GM12891 (cell line): ENCODE measurements at regions not wholly inside any gene's neighbourhood (a gene's known extent, or its start where the extent isn't known, plus 50 kb on each side); places are given as distances from the start of the nearest gene placed in this dataset.
"Not testable (repeated sequence)": the region's sequence is repeated elsewhere in the genome, so short reads cannot be mapped to it uniquely, and the experiment has no call there.

Experiments used
- DNase-seq: peaks from one replicate; pipeline ENCODE4 v3.0.0; 2011; ENCODE audit warnings: low spot score; ENCODE audit not compliant: insufficient read length
- FAIRE-seq: peaks from 2 replicates; lab custom pipeline; 2011; peaks lifted over from hg19 to GRCh38; lab: Jason Lieb, UNC
- PAX5 ChIP-seq: IDR thresholded peaks from 2 replicates; pipeline ENCODE4 v1.6.1; 2011; ENCODE audit warnings: low read length, moderate library complexity, mild to moderate bottlenecking; ENCODE audit not compliant: insufficient read depth, severe bottlenecking
- POLR2A ChIP-seq: IDR thresholded peaks from 2 replicates; pipeline ENCODE4 v1.6.1; 2011; ENCODE audit warnings: low read depth, low read length, control low read depth
- POLR2AphosphoS5 ChIP-seq: IDR thresholded peaks from 2 replicates; pipeline ENCODE4 v1.6.1; 2011; ENCODE audit warnings: low read depth, low read length, control low read depth
- POU2F2 ChIP-seq: IDR thresholded peaks from 2 replicates; pipeline ENCODE4 v1.6.1; 2011; ENCODE audit warnings: low read depth, mild to moderate bottlenecking, control low read depth, low read length, moderate library complexity
- SPI1 ChIP-seq: IDR thresholded peaks from 2 replicates; pipeline ENCODE4 v1.6.1; 2011; ENCODE audit warnings: low read depth, low read length, control low read depth
- TAF1 ChIP-seq: IDR thresholded peaks from 2 replicates; pipeline ENCODE4 v1.6.1; 2011; ENCODE audit warnings: low read depth, low read length, control low read depth

GRCh38 chr16:51524070-51524469, 373.0 kb upstream of the SALL1 start:
- no peak for TF ChIP-seq SPI1
- no peak for TF ChIP-seq POU2F2
- TF ChIP-seq TAF1 = no peak
- no peak for TF ChIP-seq PAX5
- no peak for TF ChIP-seq POLR2AphosphoS5
- no peak for TF ChIP-seq POLR2A
- no peak for DNase-seq
- FAIRE-seq = no peak

DNA sequence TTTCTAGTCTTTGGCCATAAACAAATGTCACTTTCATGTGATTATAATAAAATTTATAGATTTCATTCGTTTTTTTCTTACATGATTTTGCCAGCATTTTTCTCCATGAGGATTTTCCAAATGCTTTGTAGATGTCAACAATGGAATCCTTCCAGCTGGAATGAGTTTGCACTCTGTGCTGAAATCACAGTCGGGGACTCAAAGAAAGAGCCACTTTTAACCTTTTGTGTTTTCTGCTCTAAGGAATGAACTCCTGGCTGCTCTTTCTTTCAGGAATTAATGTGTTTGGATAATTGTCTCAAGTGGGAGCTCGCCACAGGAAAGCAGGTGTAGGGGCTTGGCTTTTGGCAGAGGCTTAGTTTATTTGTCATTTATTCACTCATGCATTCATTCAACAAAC, 372.3 kb upstream of the SALL1 start:
- FAIRE-seq = no peak

DNA sequence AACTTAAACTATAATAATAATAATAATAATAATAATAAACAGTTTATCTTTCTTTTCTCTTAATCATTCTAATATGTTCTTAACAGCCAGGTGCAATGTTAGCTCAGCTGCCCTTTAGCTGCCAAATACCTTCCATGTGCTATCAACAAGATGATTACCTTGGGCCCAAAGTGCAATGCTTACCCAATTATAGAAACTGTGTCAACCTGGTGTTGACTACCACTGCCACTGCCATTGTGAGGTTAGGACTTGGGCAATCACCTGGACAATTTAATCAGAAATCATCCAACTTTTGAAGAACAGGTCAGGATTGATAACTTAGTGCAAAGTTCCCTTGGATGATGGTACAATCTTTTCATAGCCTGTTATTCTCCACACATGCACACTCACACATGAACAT, 371.8 kb upstream of the SALL1 start:
- FAIRE-seq (no peak), DNase-seq (no peak)
- TF ChIP-seq SPI1 (no peak), TAF1 (no peak), PAX5 (no peak), POU2F2 (no peak), POLR2A (no peak), POLR2AphosphoS5 (no peak)

More for the DNA sequence above, 372.3 kb upstream of the SALL1 start:
- DNase-seq = no peak
- TF ChIP-seq SPI1 (no peak), POLR2A (no peak), TAF1 (no peak), POLR2AphosphoS5 (no peak), PAX5 (no peak), POU2F2 (no peak)

- FAIRE-seq, DNase-seq: not testable (repeated sequence)
Observed at GRCh38 chr16:51516960-51517359, 365.9 kb upstream of the SALL1 start.

DNA sequence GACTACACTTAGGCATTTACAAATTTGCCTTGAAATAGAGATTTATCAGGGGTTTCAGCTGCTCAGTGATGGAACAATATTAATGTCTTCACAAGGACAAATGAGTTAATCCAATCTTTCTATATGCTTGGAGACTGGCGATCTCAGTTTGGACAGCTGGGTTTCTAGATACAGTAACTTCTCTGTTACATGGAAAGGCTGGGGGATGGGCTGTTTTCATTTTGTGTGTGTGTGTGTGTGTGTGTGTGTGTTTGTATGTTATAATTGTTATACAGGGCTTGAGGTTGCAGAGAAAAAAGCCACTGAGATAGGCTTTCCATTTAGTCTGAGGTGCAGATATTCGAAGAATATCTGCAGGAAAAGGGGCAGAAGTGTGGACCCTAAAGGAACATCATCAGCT, 359.3 kb upstream of the SALL1 start:
- TF ChIP-seq PAX5 (no peak), TAF1 (no peak), SPI1 (no peak), POLR2A (no peak), POLR2AphosphoS5 (no peak), POU2F2 (no peak)
- DNase-seq (no peak), FAIRE-seq (no peak)

GRCh38 chr16:51509336-51509735, 358.3 kb upstream of the SALL1 start:
- TF ChIP-seq POU2F2 = no peak
- TF ChIP-seq POLR2AphosphoS5 = no peak
- no peak for TF ChIP-seq POLR2A
- no peak for TF ChIP-seq SPI1
- TF ChIP-seq PAX5 = no peak
- no peak for TF ChIP-seq TAF1
- DNase-seq (no peak), FAIRE-seq (no peak)

GRCh38 chr16:51508490-51509212, 357.6 kb upstream of the SALL1 start:
- FAIRE-seq = no peak
- TF ChIP-seq POLR2A (no peak), PAX5 (no peak), POLR2AphosphoS5 (no peak), SPI1 (no peak), TAF1 (no peak), POU2F2 (no peak)
- DNase-seq = no peak

- TF ChIP-seq POLR2AphosphoS5 = no peak
- TF ChIP-seq POU2F2 = no peak
- no peak for TF ChIP-seq POLR2A
- TF ChIP-seq SPI1 = no peak
- TF ChIP-seq PAX5 = no peak
- TF ChIP-seq TAF1 = no peak
- DNase-seq (no peak), FAIRE-seq (no peak)
Observed at GRCh38 chr16:51507286-51507685, 356.2 kb upstream of the SALL1 start.

- no peak for FAIRE-seq
- DNase-seq = no peak
- TF ChIP-seq POLR2AphosphoS5 = no peak
- no peak for TF ChIP-seq POU2F2
- TF ChIP-seq POLR2A = no peak
- no peak for TF ChIP-seq SPI1
- TF ChIP-seq PAX5 = no peak
- TF ChIP-seq TAF1 = no peak
Observed at GRCh38 chr16:51500306-51500705, 349.2 kb upstream of the SALL1 start.

GRCh38 chr16:51497541-51498211, 346.6 kb upstream of the SALL1 start:
- TF ChIP-seq POLR2A (no peak), PAX5 (no peak), POU2F2 (no peak), TAF1 (no peak), SPI1 (no peak), POLR2AphosphoS5 (no peak)
- FAIRE-seq = no peak
- DNase-seq = no peak
